Fibroblast of mammary gland (primary cell): ENCODE measurements at regions not wholly inside any gene's neighbourhood (a gene's known extent, or its start where the extent isn't known, plus 50 kb on each side); places are given as distances from the start of the nearest gene placed in this dataset.

ENCODE experiments used
- DNase-seq: peaks from one replicate; pipeline ENCODE4 v3.0.0-alpha.2; 2010; ENCODE audit warnings: low read depth
- H3K4me3 ChIP-seq: 2 replicates; pipeline ENCODE4 v1.5.1; 2011; ENCODE audit warnings: low read depth, mild to moderate bottlenecking, low read length, moderate library complexity; ENCODE audit not compliant: control insufficient read depth
- CTCF ChIP-seq: conservative IDR thresholded peaks from 2 replicates; pipeline ENCODE4 v1.5.1; 2011; ENCODE audit warnings: low read depth, low read length, inconsistent platforms; ENCODE audit not compliant: control insufficient read depth, insufficient read depth

DNA sequence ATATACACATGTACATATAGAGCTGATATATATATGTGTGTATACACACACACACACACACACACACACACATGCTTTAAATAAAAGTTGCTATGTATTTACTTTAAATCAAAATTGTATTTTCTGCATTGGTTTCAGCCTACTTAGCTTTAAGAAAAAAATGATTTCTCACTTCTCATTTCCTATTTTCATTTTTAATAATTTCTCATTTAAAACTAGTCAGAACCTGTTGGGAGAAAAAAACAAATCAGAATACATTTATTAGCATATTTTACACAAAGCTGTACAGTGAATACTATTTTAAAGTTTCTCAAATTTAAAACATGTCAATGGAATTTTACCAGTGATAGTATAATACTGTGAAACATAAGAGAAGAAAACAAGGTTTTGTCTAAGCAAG lies 681.8 kb downstream of the CENPC start:
- DNase-seq, result no peak

GRCh38 chr4:66855956-66856355 lies 689.3 kb downstream of the CENPC start:
- DNase-seq, result peak; percentile 0
- H3K4me3 ChIP-seq, result no peak overlapping the region
- TF ChIP-seq CTCF, result no peak

More for the DNA sequence above, 681.8 kb downstream of the CENPC start:
- H3K4me3 ChIP-seq, result no peak overlapping the region
- no peak for TF ChIP-seq CTCF

DNA sequence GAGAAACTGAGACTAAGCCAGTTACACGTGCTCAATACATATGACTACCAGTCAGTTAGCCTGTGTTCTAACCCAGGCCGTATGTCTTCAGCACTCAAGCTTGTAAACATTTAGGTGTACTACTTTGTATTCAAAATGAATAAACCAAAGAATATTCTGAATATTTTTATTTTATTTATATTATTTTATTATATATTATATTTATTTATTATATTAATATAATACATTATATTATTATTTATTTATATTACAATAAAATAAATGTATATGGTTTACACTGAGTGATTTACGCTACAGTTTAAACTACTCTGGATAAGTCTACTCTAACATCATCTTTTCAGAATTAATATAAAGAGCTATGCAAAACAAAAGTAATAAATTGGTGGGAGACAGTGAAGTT lies 691.5 kb downstream of the CENPC start:
- no peak overlapping the region for H3K4me3 ChIP-seq
- TF ChIP-seq CTCF, result no peak
- no peak for DNase-seq

GRCh38 chr4:66852843-66853242 lies 692.5 kb downstream of the CENPC start:
- TF ChIP-seq CTCF, result no peak
- no peak overlapping the region for H3K4me3 ChIP-seq
- DNase-seq, result no peak

DNA sequence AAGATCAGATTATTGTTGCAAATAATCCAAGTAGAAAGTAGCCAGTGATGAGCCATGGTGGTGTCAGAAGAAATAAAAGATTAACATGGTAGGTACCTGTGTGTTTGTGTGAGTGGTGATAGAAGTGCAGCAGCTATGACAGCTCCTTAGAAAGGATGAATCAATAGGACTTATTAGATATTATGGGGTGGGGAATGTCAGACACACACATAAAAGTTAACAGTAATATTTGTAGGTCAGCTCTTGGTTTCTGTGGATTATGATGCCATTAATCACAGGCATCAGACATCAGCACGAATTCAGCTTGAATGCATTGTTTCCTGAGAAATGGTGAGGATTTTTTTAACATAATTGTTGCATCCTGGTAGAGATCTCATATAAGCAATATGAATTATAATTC lies 695.7 kb downstream of the CENPC start:
- TF ChIP-seq CTCF, result no peak
- H3K4me3 ChIP-seq, result no peak overlapping the region
- no peak for DNase-seq

DNA sequence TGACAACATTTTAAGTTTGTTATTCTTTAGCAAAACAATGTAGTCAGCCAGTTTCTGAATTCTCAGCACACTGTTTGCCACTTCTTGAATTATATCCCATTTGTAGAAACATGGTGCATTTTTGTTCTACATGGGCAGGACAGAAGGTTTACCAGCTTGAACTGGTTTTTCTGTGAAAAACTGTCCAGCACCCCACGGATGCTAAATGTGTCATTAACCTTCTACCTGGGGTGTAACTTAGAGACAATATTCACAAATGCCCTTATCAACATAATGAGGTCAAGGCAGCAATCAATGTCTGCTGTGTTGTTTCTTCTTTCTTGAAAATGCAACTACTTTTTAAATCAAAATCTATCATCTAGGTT lies 702.6 kb downstream of the CENPC start:
- no peak for TF ChIP-seq CTCF
- no peak for DNase-seq
- no peak overlapping the region for H3K4me3 ChIP-seq

DNA sequence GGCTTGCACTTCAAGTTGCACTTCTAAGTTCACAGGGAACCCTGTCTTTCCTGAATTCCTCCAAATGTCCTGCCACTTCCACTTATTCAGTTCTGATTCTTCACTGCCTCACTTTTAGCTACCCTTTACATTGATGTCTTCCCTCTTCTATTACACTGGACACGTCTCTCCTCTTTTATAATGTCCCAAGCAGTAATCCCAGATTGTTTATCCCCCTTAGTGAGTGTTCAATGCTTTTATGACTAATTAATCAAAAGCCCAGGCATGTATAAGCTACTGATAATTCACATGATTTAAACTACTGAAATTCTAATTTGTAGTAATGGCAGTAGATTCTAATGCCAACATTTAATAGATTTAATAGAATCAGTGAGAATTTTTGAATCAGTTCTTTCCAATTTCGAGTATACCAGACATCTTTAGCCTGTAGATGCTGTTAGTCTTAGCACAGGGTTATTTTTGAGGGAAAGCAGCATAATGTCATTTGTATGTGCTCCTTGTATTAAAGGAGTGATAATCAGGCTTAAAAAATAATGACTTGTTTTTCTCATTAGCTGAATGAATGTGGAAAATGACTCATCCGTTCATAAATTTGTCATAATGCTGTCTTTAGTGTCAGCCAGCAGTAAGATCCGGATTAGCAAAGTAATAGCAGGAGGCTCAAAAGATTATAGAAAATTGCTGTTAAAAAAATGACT lies 703.1 kb downstream of the CENPC start:
- H3K4me3 ChIP-seq, result no peak overlapping the region
- TF ChIP-seq CTCF, result no peak
- DNase-seq, result no peak
